ENCODE measurements at regions not wholly inside any gene's neighbourhood (a gene's known extent, or its start where the extent isn't known, plus 50 kb on each side); places are given as distances from the start of the nearest gene placed in this dataset.

DNA sequence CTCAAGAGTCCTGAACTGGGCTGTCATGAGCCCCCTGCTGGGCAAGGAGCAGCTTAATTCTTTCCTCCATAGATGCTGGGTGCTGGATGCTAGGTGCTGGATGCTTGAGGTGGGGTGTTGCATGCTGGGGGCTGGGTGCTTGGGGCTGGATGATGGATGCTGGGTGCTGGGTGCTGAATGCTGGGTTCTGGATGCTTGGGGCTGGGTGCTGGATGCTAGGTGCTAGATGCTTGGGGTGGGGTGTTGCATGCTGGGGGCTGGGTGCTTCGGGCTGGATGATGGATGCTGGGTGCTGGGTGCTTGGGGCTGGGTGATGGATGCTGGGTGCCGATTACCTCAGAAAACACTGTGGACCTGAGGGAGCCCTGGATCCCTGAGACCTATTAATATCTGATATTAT, 837.7 kb downstream of the GALR1 start:
- ATAC-seq (no peak), DNase-seq (no peak)
- intact Hi-C loops (cut with DNase I) = no loop called here

- no peak for DNase-seq
- intact Hi-C loops (cut with DNase I) = no loop called here
- no peak for ATAC-seq
These were observed 840.9 kb downstream of the GALR1 start for GRCh38 chr18:78090584-78090983.

DNA sequence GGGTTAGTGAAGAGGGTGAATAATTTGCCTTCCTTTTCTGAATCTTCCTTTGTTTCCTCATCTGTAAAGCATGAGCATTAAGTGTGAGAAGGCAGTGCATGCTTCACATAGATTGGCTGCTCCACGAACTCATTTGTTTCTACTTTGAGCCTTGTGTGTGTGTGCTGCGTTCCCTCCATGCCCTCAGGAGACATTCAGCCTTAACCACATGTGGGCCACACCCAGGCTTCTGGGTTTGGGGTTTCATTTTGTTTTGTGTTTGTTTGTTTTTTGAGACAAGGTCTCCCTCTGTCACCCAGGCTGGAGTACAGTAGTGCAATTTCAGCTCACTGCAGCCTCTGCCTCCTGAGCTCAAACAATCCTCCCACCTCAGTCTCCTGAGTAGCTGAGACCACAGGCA, 843.3 kb downstream of the GALR1 start:
- intact Hi-C loops (cut with DNase I) = no loop called here
- ATAC-seq (no peak), DNase-seq (no peak)

DNA sequence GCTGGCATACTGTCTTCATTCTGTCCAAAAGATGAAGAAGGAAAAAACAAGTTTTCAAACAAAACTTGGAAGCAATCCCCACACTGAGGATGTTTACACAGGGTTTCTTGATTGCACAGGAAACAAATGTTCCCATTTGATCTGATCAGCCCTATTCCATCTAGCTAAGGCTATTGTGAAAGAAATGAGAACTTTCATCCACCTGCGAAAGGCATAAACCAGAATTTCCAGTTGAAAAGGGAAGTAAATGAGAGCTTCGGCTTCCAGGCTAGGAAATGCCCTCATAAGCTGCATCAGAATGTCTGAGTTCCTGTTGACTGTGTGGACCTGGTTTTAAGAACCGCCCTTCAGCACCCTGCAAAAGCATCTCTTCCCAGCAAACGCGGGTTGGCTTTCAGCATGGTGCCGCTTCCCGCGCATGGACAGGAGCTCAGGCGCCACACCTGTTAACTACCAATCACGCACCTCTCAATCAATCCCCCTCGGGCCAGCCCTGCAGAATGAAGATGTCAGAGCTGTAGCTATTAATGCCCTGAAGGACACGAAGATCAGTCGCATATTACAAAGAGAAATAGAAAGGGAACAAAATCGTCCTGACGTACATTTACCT, 850.4 kb downstream of the GALR1 start:
- no peak for ATAC-seq
- intact Hi-C loops (cut with DNase I) = no loop called here
- no peak for DNase-seq

GRCh38 chr18:78101091-78101490, 851.4 kb downstream of the GALR1 start:
- ATAC-seq (no peak), DNase-seq (no peak)
- intact Hi-C loops (cut with DNase I) = no loop called here

GRCh38 chr18:78102135-78102534, 852.5 kb downstream of the GALR1 start:
- DNase-seq = no peak
- ATAC-seq = no peak
- intact Hi-C loops (cut with DNase I) = no loop called here

DNA sequence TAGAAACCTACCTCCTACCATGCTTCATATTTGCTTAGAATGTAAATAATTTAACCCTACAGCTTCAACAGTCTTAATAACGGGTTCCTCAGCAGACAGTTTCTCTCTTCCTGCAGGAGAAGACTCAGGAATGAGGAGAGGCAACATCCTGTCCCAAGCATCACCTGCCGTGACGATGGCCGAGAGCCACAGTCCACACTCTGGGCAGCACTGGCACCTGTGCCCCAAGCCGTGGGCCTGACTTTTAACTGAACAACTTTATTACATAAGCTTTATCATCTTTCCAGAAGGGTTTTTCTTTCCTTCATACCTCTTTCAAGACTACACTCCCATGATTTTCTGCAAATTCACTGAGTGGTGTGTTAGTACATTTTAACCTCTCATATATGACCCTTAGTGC, 856.0 kb downstream of the GALR1 start:
- intact Hi-C loops (cut with DNase I) = no loop called here
- no peak for ATAC-seq
- no peak for DNase-seq

GRCh38 chr18:78106946-78107345, 857.3 kb downstream of the GALR1 start:
- DNase-seq (no peak), ATAC-seq (no peak)
- intact Hi-C loops (cut with DNase I) = no loop called here

- intact Hi-C loops (cut with DNase I) = no loop called here
- ATAC-seq = no peak
- no peak for DNase-seq
These were observed 857.7 kb downstream of the GALR1 start for GRCh38 chr18:78107363-78107762.

- DNase-seq (no peak), ATAC-seq (no peak)
- intact Hi-C loops (cut with DNase I) = no loop called here
These were observed 858.9 kb downstream of the GALR1 start for GRCh38 chr18:78108554-78108953.

DNA sequence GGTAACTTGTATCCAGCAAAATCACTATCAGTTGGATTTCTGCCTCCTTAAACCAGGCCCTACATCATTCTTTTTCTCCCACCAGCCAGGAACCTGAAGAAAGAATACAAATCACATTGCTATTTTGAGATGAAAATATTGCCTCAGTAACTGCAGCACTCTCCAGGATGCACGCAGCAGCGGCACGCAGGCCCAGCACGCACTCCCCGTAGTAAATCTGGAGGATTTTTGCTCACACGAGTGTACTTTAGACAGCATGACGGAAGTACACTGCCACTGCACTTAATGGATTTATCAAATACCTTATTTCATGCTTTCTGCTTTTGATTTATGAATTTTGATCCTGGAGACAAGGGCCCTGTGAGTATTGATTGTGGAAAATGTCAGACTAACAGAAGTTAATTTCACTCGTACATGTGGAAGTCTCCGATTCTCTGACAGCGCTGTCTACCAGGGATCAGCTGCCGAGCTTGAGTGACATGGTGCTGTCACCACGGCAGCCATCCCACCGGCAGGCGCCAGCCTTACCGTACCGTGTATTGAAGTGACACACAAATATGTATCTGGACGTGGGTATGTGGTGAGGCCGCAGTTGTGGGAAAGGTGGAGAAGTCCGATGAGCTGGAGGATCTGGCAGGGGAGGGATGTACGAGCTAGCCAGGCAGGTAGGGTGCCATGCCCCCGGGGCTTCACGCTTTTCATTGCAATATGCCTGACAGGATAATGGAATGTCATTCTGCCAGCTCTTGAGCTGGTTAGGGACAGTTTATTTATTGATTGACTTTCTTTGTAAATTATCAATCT, 863.7 kb downstream of the GALR1 start:
- DNase-seq = no peak
- intact Hi-C loops (cut with DNase I) = no loop called here
- ATAC-seq = no peak

GRCh38 chr18:78113940-78114251, 864.2 kb downstream of the GALR1 start:
- no peak for ATAC-seq
- intact Hi-C loops (cut with DNase I) = no loop called here
- DNase-seq = no peak

GRCh38 chr18:78115896-78116561, 863.6 kb upstream of the SALL3 start:
- intact Hi-C loops (cut with DNase I) = no loop called here
- no peak for DNase-seq
- no peak for ATAC-seq

GRCh38 chr18:78123144-78123909, 856.3 kb upstream of the SALL3 start:
- intact Hi-C loops (cut with DNase I) = no loop called here
- DNase-seq = no peak
- ATAC-seq = no peak

- intact Hi-C loops (cut with DNase I) = no loop called here
- DNase-seq = no peak
- peak in 1 of 2 donors; percentile 49 for ATAC-seq
These were observed 855.5 kb upstream of the SALL3 start for GRCh38 chr18:78123926-78124797.

- ATAC-seq (no peak), DNase-seq (no peak)
- intact Hi-C loops (cut with DNase I) = no loop called here
These were observed 854.3 kb upstream of the SALL3 start for GRCh38 chr18:78125206-78125896.

DNA sequence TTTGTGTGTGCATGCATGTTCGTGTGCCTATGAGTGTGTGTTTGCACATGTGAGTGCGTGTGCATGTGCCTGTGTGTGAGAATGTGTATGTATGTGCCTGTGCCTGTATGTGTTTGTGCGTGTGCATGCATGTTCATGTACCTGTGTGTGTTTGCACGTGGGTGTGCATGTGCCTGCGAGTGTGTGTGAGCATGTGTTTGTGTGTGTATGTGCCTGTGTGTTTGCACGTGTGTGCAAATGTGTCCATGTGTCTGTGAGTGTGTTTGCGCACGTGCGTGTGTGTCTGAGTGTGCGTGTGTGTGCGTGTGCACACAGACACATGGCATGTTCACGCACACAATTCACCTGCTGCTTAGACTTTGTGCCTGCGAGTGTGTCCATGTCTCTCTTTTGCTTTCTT, 853.5 kb upstream of the SALL3 start:
- no peak for ATAC-seq
- intact Hi-C loops (cut with DNase I) = no loop called here
- DNase-seq = no peak

DNA sequence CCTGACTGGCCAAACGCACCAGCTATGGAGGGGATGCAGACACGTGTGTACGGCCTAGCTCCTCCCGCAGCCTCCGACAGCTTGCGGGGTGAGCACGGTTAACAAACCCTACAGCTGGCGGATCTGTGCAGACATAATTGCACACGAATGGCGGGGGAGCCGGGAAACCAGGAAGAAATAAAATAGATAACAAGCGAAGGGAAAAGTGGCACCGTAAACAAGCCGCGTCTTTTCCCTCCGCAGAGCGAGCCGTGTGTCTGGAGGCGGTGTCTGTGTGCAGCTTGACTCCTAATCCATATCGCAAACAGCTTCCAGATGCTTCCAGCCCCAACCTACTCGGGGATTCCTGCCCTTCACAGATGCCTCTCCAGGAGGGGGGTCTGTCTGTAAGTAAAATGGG, 853.1 kb upstream of the SALL3 start:
- DNase-seq = no peak
- ATAC-seq = no peak
- intact Hi-C loops (cut with DNase I) = no loop called here

DNA sequence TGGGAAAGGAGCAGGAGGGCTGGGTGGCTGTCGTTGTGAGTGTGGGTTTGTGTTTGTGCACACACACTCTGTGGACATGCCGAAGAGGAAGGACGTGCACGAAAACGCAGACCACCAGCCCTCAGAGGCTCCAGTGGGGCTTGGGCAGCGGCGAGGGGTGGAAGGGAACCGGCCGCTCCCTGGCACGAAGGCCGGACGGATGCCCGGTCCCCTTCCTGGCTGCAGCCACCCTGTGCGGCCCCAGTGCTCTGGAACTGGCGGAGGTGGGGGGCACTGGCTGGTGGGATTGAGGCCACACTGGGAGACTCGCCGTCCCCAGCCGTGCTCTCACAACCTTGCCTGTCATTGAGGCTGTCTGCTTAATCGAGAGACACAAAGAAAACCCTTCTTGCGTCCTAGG, 852.6 kb upstream of the SALL3 start:
- intact Hi-C loops (cut with DNase I) = no loop called here
- DNase-seq (no peak), ATAC-seq (no peak)
